GM23248 (cell line): ENCODE measurements at regions not wholly inside any gene's neighbourhood (a gene's known extent, or its start where the extent isn't known, plus 50 kb on each side); places are given as distances from the start of the nearest gene placed in this dataset.

Source experiments
- EZH2 ChIP-seq: fragments of 200-600 bp; sonication (generic); IDR thresholded peaks from 2 replicates; pipeline ENCODE4 v1.6.1; 2018; ENCODE audit warnings: antibody characterized with exemption, mild to moderate bottlenecking; ENCODE audit not compliant: insufficient read depth, poor library complexity, severe bottlenecking
- EZH2phosphoT487 ChIP-seq: fragments of 200-600 bp; sonication (generic); IDR thresholded peaks from 2 replicates; pipeline ENCODE4 v1.6.1; 2018; ENCODE audit warnings: antibody characterized with exemption, moderate library complexity, mild to moderate bottlenecking, low read depth; ENCODE audit not compliant: insufficient read depth

DNA sequence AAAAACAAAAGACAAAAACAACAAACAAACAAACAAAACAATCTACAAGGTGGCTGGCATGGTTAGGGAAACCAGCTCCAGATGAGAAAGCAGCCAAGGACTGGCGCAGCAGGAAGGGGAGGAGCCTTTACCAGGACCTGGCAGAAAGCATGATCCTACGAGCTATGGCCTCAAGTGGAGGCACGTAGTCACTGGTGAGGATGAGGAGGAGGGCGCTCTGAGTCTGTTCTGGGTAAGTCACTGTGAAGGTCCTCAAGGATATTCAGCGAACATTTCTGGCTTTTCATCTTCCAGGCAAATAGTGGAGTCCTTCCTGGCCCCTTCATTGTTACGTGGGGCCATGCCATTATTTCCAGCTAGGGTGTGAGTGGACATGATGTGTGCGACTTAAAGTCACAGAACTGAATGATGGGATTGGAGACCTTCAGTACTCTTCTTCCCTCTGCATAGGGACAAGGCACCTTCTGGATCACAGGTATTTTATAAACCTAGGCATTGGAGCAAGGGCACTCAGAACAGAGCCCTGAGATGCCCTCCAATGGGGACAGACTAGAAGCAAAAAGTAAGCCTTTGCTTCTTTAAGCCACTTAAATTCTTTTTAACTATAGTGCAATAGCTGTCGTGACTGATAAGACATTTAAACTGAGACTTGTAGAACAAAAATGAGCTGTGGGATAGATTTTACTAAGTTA is 771.3 kb downstream of the RAB28 start:
- TF ChIP-seq EZH2 (no peak), EZH2phosphoT487 (no peak)
